Stimulated activated CD4-positive, alpha-beta T cell treated with anti-CD3 and anti-CD28 coated beads, Interleukin-2, amount 100 ng/mL, for 24 hours (primary cell): ENCODE measurements at regions not wholly inside any gene's neighbourhood (a gene's known extent, or its start where the extent isn't known, plus 50 kb on each side); places are given as distances from the start of the nearest gene placed in this dataset.

ENCODE experiments used
- DNase-seq, 2 donors: peaks; one replicate each; pipeline ENCODE4 v3.0.0-alpha.2; 2020

DNA sequence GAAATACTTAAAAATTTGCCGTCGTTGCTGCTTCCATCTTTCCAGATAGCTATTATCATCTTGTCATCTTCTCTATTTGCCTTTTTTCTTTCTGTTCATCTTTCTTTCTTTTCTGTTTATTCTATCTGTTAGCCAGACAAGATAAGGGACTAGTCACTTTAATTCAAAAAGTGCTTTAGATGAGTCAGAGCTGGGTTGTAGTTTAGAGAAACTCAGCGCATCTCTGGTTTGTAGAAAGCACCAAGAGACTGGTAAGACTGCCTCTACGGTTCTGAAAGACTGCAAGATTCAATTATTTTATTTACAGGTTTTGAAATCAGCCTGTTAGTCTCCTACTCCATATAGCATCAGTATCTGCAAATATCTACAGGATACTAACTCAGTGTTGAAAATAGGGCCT lies 562.8 kb upstream of the RIOK2 start:
- DNase-seq: no peak

DNA sequence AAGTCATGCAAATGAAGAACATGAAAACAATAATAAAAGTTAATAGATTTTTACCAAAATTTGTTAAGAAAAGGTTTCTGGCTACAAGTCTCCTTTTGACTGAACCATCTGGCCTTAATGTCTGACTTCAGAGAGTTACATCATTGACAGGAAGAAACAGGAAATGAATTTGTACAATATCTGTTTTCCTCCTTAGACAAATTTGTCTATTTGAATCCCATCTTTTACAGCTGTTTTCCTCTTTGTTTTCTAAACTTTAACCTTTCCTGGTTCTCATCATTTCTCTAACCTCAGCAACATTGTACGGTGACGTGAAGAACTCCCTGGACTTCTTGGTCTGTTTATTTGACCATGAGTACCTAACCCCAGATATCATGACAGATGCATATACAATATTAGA lies 567.5 kb upstream of the RIOK2 start:
- DNase-seq: no peak

DNA sequence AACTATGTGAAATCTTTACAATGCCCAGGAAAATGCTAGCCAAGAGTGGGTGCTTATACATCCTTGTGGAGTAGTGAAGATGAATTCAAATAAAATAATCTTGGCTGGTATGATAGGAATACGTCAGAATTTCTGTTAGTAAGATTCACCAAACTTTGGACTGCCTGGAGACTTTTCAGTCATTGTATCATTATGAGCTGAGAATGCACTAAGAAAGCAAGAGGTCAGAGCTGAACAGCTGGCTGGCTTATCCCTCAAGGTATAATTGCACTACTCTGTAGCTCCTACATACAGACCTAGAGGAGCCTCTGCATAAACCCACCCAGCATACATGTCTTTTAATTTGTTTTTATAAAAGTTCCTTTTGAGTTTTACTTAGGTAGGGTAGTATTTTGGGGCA lies 568.5 kb upstream of the RIOK2 start:
- no peak for DNase-seq

DNA sequence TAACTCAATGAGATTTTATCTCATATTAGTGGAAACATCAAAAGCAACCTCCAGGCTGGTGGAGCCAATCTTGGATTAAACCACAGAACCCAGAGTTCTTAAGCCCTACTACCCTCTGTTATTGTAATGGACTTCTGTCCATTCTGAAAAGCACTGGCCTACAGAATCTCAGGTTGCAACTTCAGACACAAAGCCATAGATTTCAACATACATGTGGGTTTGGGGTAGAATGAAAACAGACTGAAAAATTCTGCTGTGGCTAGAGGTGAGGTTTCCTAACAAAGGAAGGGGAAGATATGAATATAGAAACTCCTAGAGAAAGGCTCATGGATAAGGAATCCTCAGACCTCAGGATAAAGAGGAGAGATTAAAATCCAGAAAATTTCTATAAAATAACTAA lies 569.8 kb upstream of the RIOK2 start:
- no peak for DNase-seq

DNA sequence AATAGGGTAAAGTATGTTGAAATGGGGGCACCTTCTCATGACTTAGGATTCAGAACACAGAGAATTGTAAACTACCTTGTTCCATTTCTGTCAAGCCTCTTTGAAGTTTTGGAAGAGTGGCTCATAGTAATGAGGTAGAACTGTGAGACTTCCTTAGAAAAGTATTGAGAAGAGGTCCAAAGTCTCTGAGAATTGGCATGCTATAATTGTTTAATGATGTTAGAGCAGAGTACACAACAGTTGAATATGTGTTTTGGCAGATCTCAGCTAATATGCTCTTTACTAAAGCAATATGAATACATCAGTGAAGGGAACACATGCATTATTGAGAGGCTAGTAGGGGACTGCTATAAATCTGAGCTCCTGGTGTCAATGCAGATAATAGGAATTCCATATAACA lies 579.4 kb upstream of the RIOK2 start:
- no peak for DNase-seq

DNA sequence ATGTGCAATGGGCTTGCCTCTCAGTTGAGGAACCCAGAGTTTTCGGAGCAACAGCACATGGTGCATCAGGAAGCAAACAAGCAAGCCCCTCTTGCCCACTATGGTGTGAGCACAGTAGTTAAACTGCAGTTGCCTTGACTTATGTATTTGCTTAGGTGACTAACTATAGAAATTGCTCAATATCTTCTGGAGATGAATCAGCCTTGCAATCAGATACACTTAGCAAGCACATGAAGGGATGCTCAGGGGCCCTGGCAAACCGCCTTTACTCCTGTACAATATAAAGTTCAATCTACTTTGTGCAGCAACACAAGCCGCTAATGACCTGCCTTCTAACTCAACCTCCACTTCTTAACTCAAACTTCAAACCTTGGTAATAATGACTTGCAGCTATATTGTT lies 581.7 kb upstream of the RIOK2 start:
- DNase-seq: no peak

DNA sequence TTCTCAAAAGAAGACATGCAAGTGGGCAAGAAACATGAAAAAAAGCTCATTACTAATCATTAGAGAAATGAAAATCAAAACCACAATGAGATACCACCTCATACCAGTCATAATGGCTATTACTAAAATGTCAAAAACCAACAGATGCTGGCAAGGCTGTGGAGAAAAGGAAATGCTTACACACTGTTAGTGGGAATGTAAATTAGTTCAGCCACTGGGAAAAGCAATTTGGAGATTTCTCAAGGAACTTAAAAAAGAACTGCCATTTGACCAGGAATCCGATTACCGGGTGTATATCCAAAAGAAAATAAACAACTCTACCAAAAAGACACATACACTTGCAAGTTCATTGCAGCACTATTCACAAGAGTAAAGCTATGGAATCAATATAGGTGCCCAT lies 595.4 kb upstream of the RIOK2 start:
- no peak for DNase-seq

DNA sequence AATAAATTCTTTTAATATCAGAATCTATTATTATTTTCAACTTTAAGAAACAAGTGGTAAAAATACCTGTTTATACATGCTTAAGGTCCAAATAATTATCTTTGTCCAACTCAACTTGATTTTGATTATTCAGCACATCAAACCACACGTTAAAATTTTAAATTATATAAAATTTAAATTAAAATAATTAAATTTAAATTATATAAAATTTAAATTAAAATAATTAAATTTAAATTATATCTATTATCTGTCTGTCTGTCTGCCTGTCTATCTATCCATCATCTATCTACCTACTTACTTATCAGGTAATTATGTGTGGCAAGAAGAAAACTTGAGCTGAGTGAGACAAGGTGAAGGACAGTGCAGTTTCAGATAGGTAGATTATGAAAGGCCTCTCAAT lies 605.3 kb upstream of the RIOK2 start:
- DNase-seq: no peak

DNA sequence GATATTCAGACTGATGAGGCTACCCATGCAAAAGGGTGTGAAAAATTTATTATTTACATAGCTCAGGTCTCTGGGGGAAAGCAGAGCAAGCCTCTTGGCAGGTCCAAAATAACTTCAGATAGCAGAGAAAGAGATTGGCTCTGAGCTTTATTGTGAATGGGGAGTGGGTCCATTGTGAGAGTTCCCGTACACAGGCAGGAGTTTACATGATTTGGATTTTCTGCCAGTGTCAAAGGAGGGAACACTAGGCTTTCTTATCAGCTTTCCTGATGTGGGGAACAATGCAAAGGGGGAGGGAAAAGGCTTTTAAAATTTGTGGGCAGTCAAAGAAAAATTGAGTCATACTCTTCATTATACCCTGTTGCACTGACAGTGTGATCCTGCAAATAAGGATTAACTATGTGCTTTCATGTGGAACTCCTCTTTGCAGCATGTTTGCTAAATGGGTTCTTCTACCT lies 615.0 kb upstream of the RIOK2 start:
- no peak for DNase-seq

DNA sequence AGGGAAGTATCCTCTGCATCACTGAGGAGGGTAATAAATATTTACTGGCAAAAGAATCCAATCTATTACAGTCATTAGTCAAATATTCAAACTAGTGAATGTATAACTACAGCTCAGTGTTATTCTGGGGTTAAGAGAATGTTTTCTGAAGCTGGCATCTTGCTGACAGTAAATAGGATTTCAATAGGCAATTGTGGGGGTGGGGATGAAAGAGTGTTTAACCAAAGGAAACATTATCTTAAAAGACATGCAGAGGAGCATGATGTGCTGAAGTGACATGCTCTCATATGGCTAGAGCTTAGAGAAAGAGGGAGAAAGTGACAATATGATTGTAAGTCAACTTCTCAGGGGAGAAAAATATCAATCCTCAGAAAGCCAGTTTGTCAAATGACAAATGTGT lies 618.4 kb upstream of the RIOK2 start:
- no peak for DNase-seq

DNA sequence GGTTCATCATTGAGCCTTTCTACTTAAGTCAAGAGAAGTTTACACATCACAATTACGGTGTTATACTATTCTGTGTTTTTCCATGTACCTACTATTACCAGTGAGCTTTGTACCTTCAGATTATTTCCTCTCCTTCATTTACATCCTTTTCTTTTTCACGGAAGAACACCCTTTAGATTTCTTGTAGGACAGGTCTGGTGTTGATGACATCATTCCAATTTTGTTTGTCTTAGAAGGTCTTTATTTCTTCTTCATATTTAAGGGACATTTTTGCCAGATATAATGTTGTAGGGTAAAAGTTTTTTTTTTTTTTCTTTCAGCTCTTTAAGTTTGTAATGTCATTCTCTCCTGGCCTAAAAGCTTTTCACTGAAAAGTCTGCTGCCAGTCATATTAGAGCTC lies 637.1 kb upstream of the RIOK2 start:
- DNase-seq: no peak

DNA sequence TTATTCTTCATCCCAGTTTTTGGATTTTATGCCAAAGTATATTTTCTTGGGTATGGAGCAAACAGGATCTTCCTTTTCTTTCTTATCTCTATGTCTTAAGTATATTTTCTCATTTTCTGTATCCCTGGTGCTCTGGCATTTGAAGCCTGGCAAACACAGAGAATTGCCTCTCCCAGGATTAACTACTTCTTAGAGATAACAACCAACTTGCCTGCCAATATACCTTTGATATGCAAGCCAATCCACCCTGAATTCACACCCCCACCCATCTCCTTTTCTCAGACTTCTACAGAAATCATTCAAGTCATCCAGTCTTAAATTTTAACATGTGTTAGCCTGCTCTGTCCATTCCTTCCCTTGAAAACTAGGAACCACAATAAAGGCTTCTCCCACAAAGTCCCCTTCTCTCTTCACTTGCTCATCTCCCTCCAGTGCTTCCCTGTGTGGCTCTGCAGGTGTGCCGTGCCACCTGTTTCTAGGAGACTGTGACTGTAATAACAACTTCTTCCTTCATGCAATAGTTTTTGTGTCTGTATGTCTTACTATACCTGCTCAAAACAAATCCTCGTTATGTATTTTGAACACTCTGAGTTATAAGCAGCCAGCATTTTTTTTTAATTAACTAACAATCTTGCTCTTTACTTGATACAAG lies 649.7 kb upstream of the RIOK2 start:
- no peak for DNase-seq

DNA sequence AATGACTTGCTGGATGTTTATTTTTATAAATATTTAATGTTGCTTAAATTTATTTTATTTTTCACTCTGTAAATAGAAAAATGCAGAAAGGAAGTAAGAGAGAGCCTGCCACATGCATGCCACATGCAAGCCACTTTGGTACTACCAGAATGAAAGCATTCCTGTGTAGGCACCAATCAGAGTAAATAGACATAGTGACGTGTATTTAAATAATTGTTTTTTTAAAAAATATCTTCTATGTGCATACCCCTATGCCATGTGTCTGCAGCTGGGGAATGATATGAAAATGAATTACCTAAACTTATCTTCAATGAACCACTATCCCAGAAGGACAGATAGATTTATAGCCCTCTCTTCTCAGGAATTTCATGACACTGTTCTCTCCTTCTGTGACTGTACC lies 651.5 kb upstream of the RIOK2 start:
- DNase-seq: no peak

DNA sequence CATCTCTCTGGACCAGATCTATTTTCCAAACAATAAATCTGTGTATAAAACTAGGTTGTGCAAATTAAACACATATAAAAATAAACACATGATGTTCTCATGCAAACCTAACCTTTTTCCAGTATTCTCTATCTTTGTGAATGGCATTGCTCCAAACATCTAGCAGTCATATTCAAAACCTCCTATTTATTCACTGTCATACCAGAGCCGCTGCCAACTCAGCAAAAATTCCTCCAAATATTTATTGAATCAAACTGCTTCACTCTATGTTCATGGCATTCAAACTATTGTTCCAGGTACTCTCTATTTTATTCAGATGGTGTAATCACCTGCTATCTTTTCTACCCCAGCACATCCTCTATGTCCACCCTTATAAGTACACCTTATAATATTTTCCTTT lies 652.1 kb upstream of the RIOK2 start:
- no peak for DNase-seq

DNA sequence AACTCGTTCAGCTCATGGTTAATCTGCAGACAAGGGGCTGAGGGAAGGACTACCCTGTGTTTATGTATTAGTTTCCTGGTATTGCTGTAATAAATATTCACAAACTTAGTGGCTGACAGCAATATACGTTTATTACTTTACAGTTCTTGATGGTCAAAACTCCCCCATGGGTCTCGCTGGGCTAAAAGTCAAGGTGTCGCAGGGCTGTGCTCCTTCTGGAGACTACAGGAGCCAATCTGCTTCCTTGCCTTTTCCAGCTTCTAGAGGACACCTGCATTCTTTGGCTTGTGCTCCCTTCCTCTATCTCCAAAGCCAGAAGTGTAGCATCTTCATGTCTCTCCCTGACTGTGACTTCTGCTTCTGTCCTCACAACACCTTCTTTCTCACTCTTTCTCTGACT lies 653.8 kb upstream of the RIOK2 start:
- no peak for DNase-seq

DNA sequence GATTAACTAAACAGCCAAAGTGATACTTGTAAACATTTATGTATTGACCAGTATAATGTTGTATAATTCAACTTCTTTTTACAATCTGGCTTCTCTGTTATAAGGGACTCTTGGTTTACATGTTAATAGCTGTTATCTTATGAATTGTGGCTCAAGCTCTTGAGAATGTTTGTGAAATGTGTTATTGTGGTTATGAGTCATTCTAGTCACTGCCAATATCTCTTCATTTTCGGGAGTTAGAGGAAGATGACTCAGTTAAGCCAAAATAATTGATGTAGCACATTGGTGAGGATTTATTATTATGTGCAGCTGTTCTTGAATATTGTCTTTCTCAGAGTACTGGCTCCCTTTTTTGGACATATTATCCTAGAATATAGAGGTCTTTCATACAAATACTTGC lies 655.2 kb upstream of the RIOK2 start:
- no peak for DNase-seq

DNA sequence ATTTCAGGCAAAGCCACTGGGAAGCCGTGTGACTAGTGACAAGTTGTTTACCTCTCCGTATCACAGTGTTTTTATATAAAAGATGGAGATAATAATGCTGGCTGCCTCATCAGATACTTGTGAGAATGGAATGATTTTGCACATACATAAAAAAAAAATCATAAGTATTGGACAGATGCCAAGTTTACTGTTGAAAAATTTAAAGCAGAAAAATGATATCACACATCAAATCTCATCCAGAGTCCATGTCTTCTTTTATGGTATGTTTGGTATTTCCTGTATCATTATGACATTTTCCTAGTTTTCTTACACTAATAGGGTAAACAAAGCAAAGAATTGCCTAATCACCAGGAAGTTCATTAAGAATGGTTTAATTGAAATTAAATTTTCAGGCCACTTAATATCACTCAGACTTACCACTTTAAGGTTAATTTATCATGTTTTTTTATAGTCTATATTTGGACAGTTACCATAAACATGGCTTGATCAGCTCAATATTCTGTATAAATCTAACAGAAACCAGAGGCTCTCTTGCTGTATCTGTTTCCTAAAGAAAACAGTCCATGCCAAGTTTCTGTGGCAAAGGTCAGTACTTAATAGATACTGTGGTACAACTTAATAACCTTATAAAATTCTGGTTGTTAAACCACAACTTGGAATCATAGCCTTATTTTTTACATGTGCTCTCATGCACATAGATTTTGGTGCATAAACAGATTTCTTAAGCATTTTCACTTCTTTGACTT lies 656.5 kb upstream of the RIOK2 start:
- no peak for DNase-seq

DNA sequence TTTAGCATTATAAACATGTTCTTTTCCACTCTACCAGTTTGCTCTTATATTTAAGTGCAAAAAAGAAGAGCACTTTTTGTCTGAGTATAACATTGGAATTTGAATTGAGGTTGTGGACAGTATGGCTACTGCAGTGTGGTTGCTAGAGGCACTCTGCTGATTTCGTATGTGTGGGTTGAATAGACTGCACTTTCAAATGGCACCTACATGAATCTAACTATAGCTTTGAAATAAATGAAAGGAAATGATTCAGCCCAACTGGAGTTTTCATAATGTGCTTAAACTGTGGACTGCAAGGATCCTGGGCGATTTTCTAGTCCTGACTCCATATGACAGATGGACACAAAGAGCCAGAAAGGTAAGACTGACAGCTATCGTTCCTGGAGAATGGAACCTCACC lies 657.6 kb upstream of the RIOK2 start:
- DNase-seq: no peak

DNA sequence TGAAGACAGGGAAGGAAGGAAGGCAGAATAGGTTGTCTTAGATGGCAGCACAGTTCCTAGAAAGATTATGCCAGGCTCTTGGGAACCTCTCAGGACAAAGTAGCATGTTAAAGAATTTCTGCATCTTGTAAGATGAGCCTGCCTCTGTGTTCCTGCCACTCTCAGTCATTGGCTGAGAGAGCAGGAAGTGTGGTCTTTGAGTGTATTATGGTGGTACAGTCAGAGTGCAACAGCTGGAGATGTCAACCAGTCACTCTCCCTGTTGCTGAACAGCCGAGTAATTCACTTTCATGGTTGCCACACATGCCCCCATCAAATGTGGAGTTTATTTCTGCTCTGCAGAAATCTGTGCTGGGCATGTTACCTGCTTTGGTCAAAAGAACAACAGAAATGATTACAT lies 659.6 kb upstream of the RIOK2 start:
- DNase-seq: no peak

DNA sequence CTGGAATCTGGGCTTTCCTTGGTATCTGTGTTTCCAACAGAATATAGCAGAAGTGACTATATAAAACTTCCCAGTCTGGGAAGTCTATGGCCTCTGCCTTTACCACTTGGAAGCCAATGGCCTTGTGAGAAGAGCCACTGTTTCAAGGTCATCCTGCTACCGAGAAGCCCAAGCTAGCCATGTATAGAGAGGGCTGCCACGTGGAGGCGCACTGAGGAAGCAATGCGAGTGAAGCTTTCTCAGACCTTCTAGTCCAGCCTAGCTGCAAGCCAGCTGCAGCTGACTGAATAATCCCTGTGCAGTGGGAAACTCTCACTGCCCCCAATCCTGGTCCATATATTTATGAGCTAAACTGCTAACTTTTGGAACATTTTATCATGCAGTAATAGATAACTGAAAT lies 661.8 kb upstream of the RIOK2 start:
- DNase-seq: no peak

DNA sequence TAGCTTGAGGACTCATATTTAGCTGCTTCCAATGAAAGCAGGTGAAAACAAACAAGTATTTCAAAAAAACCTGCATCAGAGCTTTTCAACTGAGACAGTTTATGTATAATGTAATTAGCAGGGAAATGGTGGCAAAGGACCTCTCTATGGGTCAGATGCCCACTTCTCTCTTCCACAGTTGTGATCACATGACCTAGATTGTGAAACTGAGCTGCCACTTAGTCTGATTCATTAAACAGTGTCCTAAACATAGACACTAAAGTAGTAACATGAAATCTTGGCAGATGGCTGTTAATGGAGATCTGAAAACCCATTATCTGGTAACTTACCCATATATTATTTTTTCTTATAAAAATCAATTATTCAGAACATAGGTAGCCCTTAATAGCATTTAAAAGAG lies 663.6 kb upstream of the RIOK2 start:
- no peak for DNase-seq

DNA sequence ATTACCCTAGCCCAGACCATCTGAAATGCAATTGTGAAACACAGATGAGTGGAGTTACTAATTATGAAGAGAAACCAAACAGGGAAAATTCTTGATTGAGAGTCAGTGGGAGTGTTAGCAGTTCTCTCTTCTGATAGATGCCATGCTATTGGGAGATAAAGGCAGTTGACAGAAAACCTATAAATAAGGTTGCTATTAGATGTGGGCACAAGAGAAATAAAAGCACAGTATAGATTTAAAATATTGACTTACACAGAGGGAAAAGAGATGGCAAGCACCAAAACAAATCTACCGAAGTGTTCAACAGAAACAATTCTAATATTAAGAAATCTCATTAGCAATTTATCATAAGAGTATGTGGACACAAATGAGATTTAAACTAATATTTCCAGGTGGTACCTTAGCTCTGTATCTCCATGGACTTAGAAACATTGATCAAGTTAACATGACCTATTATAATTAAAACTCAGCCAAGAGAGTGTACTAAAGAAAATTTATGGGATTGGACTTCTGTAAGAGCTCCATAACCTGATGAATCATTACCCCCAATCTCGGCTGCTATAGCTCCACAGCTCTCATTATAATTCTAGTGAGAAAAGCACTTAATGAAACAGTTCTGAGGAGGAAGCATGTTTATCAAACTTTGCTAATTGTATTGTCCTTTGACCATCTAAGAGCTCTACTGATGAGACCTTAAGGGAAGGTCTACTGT lies 665.0 kb upstream of the RIOK2 start:
- DNase-seq: no peak

DNA sequence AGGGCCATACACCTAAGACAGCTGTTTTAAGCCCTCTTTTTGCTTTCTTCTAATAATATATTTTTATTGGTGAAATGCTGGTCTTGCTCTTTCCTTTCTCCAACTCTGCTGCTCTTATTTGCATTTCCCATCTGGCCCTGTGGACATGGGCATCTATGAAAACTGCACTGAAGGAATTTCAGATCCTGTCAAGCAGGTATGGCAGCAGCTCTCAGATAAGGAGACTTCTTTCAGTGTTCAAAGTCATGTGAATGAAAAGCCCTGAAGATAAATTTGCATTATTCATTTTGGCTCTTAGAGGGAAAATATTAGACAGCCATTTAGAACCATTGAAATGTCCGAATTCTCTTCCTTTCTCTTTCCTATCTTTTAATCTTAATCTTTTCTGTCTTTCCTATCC lies 668.0 kb upstream of the RIOK2 start:
- no peak for DNase-seq
